ENCODE measurements at regions not wholly inside any gene's neighbourhood (a gene's known extent, or its start where the extent isn't known, plus 50 kb on each side); places are given as distances from the start of the nearest gene placed in this dataset.

DNA sequence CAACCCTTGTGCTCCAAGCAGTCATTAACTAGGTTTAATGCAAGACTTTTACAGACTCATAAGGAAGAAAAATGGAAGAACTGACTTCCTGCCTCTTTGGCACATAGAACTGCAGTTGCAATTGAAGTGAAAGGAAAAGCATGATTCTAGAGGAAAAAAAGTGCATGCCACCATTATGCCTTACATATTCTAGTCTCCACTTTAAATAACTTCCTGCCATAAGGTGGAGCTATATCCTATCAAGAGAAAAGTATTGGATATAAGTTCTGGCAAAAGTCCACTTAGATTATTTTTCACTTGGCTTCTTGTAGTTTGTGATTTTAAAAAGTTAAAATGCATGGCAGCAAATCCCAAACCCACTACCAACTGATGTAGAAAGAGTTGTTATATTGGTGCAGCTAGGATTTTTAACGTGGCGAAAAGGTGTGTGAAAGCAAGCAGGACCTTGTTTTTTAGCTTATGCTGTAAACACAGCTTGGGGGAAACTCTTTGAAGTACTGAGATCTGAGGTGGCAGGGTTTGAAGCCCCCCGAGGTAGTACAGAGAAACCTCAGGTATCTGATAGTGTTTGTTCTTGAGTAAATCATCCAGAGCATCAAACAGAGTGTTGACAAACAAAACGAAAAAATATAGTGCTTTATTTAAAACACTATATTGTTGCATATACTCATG lies 117.9 kb downstream of the ANXA1 start (continued):
- TF ChIP-seq, protein P1, sequence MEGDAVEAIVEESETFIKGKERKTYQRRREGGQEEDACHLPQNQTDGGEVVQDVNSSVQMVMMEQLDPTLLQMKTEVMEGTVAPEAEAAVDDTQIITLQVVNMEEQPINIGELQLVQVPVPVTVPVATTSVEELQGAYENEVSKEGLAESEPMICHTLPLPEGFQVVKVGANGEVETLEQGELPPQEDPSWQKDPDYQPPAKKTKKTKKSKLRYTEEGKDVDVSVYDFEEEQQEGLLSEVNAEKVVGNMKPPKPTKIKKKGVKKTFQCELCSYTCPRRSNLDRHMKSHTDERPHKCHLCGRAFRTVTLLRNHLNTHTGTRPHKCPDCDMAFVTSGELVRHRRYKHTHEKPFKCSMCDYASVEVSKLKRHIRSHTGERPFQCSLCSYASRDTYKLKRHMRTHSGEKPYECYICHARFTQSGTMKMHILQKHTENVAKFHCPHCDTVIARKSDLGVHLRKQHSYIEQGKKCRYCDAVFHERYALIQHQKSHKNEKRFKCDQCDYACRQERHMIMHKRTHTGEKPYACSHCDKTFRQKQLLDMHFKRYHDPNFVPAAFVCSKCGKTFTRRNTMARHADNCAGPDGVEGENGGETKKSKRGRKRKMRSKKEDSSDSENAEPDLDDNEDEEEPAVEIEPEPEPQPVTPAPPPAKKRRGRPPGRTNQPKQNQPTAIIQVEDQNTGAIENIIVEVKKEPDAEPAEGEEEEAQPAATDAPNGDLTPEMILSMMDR (IDR thresholded peaks at IDR 0.05), result peak; percentile 49
- TF ChIP-seq FOXM1 (IDR thresholded peaks at IDR 0.05; ENCODE audit: low read depth) (no peak), TEAD4 (IDR thresholded peaks at IDR 0.05; ENCODE audit: borderline replicate concordance, insufficient read depth) (no peak), SMC3 (IDR thresholded peaks at IDR 0.05; ENCODE audit: low read depth, low read length) (peak; percentile 34; the same call in 1 of the 2 replicates), FOXJ3 (CRISPR knock-in tag; IDR thresholded peaks at IDR 0.05) (no peak), RAD21 (IDR thresholded peaks at IDR 0.05; ENCODE audit: low read length) (peak; percentile 72), RFX5 (IDR thresholded peaks at IDR 0.05; ENCODE audit: low read length) (no peak), RCOR1 (IDR thresholded peaks at IDR 0.05; ENCODE audit: low read length) (no peak), GATA2 (CRISPR knock-in tag; IDR thresholded peaks at IDR 0.05) (no peak), NRF1 (IDR thresholded peaks at IDR 0.05; ENCODE audit: low read depth, low read length) (no peak), EP300 (IDR thresholded peaks at IDR 0.05; ENCODE audit: borderline replicate concordance in 1 of 2, low read depth in 1 of 2, low read length in 1 of 2) (no peak), SIN3A (IDR thresholded peaks at IDR 0.05; ENCODE audit: borderline replicate concordance, low read depth, low read length) (no peak)

DNA sequence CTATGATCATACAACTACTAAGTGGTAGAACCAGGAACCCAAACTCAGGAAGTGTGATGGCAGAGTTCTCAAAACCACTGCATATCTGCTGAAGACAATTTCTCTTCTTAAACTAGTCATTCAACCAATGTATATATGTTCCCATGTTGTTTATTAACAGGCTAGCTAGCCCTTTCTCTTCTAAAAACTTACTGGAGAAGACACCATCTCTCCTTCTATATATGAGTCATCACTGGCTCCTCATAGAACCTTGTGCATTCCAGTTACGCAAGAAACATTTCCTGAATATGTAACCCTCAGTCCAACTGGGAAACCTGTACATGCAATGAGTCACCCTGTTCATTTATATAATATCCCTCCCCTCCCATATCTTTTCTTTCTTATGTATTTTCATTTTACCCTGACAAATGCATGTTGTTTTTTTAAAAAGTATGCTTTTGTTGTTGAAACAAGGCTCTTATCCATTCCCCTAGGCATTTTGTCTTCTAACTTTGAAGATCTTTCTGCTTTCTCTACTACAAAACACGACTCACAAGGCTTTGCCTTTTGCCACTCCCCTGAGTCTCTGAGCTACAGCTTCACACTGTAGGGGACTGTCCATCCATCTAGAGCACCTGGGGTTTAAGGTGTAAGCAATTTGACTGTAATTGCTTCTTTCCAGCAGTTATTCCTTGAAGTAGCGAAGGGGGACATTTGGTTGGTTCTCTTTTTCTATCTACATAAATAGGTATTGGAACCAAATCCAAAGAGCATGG lies 119.5 kb downstream of the ANXA1 start:
- no peak overlapping the region for H3K9ac ChIP-seq
- WGBS (ENCODE audit: low lambda C conversion rate), result 45% methylated on average over 3 of the region's 3 CpGs
- POLR2A ChIA-PET, result no interaction called here

More for the DNA sequence above, 119.5 kb downstream of the ANXA1 start:
- Histone ChIP-seq H3K4me3 (ENCODE audit: low read depth in 2 of 2, low read length in 1 of 2) (no peak overlapping the region), H3F3A (replicated peaks; ENCODE audit: insufficient read depth) (no peaks in the 10 kb centered on the region), H3K27ac (ENCODE audit: low read depth in 2 of 2, low read length in 1 of 2) (no peak overlapping the region), H4K20me1 (ENCODE audit: insufficient read depth) (no peaks in the 10 kb centered on the region), H3K4me1 (ENCODE audit: control insufficient read depth in 1 of 2, insufficient read depth in 2 of 2, low read depth in 1 of 2, low read length in 1 of 2) (no peaks in the 10 kb centered on the region), H3K9me2 (no peaks in the 10 kb centered on the region), H2AFZ (ENCODE audit: low read depth) (no peak overlapping the region), H3K27me3 (ENCODE audit: insufficient read depth) (no peaks in the 10 kb centered on the region), H3K9me3 (no peaks in the 10 kb centered on the region), H3K36me3 (replicated peaks in 1 of 2; ENCODE audit: control insufficient read depth in 1 of 2, insufficient read depth in 2 of 2, low read length in 1 of 2) (no peaks in the 10 kb centered on the region), H3K79me2 (ENCODE audit: insufficient read depth) (no peaks in the 10 kb centered on the region), H3K4me2 (no peak overlapping the region)
- CTCF ChIA-PET, result interaction anchor here (2.0 kb wide), 1 partner anchor 295 kb away, joined by 7 read pairs; no protein-coding TSS in a partner anchor
- DNase-seq, result no peak
- TF ChIP-seq YY1 (IDR thresholded peaks at IDR 0.05; ENCODE audit: low read depth), result no peak
- peak; percentile 58; the same call in 1 of the 2 replicates for TF ChIP-seq FOSL2 (IDR thresholded peaks at IDR 0.05; ENCODE audit: borderline replicate concordance, low read depth)
- TF ChIP-seq JUND (IDR thresholded peaks at IDR 0.05), result peak; percentile 38

Measured in SK-N-SH (cell line).